B cell (primary cell): ENCODE measurements at regions not wholly inside any gene's neighbourhood (a gene's known extent, or its start where the extent isn't known, plus 50 kb on each side); places are given as distances from the start of the nearest gene placed in this dataset.

Experiments
- EZH2 ChIP-seq: IDR thresholded peaks from 2 replicates; pipeline ENCODE4 v1.6.1; 2012; ENCODE audit warnings: borderline replicate concordance, low read depth, mild to moderate bottlenecking, moderate library complexity, low read length; ENCODE audit not compliant: insufficient read depth, poor library complexity, severe bottlenecking
- TF ChIP-seq, protein P1 (sequence below): fragments of 200-600 bp; IDR thresholded peaks from one replicate; pipeline ENCODE4 v1.8.0; 2022; ENCODE audit warnings: antibody characterized with exemption, mild to moderate bottlenecking

DNA sequence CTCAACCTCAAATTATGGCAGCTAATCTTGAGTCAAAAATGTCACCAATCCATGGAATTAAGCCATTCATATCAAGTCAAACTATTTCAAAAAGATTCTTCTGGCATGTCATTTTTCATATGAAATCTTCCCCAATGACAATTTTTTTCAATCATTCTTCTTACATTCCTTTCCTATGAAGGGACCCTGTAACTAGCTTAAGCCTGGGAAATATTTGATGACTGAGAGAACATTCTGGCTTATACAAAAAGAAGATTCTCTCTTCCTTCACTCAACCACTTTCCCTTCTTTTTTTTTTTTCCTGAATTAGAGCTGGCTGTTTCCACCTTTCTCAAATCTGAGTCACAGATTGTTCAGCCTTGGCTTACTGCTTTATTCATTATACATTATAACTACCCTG, 903.7 kb downstream of the FAM181B start:
- TF ChIP-seq, protein P1, sequence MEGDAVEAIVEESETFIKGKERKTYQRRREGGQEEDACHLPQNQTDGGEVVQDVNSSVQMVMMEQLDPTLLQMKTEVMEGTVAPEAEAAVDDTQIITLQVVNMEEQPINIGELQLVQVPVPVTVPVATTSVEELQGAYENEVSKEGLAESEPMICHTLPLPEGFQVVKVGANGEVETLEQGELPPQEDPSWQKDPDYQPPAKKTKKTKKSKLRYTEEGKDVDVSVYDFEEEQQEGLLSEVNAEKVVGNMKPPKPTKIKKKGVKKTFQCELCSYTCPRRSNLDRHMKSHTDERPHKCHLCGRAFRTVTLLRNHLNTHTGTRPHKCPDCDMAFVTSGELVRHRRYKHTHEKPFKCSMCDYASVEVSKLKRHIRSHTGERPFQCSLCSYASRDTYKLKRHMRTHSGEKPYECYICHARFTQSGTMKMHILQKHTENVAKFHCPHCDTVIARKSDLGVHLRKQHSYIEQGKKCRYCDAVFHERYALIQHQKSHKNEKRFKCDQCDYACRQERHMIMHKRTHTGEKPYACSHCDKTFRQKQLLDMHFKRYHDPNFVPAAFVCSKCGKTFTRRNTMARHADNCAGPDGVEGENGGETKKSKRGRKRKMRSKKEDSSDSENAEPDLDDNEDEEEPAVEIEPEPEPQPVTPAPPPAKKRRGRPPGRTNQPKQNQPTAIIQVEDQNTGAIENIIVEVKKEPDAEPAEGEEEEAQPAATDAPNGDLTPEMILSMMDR = no peak
- TF ChIP-seq EZH2 = no peak
